HG02973 (cell line): ENCODE measurements at regions not wholly inside any gene's neighbourhood (a gene's known extent, or its start where the extent isn't known, plus 50 kb on each side); places are given as distances from the start of the nearest gene placed in this dataset.

Source experiments
- ATAC-seq: cut with Tn5 transposase; IDR thresholded peaks from one replicate; pipeline ENCODE4 v1.9.1; 2021; ENCODE audit warnings: moderate library complexity; ENCODE audit not compliant: unreplicated experiment

DNA sequence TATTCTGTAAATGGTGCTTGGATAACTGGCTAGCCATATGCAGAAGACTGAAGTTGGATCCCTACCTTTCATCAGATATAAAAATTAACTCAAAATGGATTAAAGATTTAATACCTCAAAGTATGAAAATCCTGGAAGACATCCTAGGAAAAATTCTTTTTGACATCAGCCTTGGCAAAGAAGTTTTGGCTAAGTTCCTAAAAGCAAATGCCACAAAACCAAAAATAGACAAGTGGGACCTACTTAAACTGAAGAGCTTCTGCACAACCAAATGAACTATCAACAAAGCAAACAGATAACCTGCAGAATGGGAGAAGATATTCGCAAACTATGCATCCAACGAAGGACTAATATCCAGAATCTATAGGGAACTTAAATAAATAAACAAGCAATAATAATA, 60.3 kb upstream of the RIPPLY2 start:
- ATAC-seq, result no peak

DNA sequence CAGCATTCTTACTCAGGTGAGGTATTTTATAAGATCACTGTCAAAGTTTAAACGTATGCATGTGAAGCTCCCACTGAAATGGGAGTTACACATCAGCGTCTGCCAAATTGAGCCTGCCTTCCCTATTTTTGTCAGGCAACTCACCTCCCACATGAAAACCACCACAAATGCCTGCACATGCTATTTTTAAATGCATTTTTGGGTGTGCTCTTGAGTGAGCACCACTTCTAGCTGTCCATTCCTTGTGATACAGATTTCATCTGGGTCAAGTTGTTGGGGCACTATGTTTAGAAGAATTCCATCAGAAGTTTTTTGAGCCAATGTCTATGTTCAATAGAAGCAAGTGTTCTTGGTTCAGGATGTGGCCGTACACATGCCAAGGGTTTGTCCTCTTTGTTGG, 71.7 kb upstream of the RIPPLY2 start:
- no peak for ATAC-seq

DNA sequence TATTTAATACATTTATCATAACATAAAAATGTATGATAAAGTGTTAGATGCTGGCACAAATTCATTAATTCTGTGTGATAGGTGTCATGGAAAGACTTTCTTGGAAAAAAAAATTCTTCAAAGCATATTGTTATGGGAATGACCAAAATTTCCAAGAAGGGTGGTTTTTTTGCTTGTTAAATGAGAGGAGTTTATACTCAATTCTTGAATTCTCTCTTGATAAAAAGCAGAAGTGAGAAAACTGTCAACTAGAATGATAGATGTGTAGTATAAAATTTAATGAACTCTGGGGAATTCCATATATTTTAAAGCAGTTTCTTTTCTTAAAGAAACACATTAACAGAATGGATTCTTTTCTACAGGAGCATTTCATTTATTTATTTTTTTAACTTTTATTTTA, 62.0 kb upstream of the SNAP91 start:
- peak; percentile 60 for ATAC-seq

DNA sequence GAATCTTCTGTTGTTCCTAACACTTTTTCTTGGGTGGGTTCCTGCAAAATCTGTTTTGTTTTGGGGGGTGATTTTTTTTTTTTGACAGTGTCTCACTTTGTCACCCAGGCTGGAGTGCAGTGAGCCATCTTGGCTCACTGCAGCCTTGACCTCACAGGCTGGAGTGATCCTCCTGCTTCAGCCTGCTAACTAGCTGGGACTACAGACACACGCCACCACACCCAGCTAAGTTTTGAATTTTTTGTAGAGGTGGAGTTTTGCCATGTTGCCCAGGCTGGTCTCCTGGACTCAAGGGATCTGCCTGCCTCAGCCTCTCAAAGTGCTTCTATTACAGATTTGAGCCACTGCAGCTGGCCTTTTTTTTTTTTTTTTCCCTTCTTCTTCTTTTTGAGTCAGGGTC, 60.5 kb upstream of the SNAP91 start:
- no peak for ATAC-seq

DNA sequence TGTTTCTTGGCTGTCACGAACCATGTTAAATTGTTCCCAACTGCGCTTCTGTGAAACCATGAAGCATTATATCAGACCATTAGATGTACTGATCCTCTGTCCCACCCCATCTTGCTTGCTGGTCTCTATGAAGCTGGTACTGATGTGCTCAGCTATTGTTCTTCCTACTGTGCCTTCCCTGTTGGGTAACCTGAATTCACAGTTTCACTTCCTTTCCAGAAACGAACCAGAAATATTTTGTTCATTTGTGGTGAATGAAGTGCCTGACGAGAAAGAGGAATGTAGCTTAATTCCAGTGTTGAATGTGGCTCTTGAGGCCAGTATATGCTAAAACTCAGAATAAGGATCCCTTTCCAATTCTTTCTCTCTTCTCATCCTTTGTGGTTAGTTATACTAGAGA, 58.1 kb upstream of the SNAP91 start:
- ATAC-seq, result peak; percentile 51
